HCT116 (cell line): ENCODE measurements at regions not wholly inside any gene's neighbourhood (a gene's known extent, or its start where the extent isn't known, plus 50 kb on each side); places are given as distances from the start of the nearest gene placed in this dataset.

Experiments
- ATAC-seq: fragments of 200-7000 bp; cut with Tn5 transposase; 2 replicates; pipeline ENCODE4 v1.9.1; 2020; ENCODE audit warnings: mild to moderate bottlenecking, moderate library complexity
- BruUV-seq: library from RNA; stranded (reverse); fragments of 400-500 nt; replicated peaks from 2 replicates; lab custom pipeline; 2021; lab: Mats Ljungman, UMichigan
- CTCF ChIA-PET: fragments of 300-600 bp; sonication (Branson Sonifier 250); formaldehyde crosslinking; loops from one replicate; lab custom pipeline; 2021; ENCODE audit warnings: antibody characterized with exemption; lab: Charles Lee
- POLR2A ChIA-PET: fragments of 300-600, 350-600 bp; sonication (Branson Sonifier 250); formaldehyde crosslinking; loops from one replicate; lab custom pipeline; 2021; ENCODE audit warnings: antibody characterized with exemption; lab: Charles Lee
- RAD21 ChIA-PET, 2 experiments: fragments of 300-600 bp; sonication (Branson Sonifier 250); formaldehyde crosslinking; loops; one replicate each; lab custom pipeline; 2023; ENCODE audit warnings: low total read pairs in 2 of 2; ENCODE audit not compliant: uncharacterized antibody in 2 of 2, unreplicated experiment in 2 of 2, low non-redundant PET in 1 of 2; lab: Charles Lee
- DNase-seq: peaks from one replicate; pipeline ENCODE4 v3.0.0-alpha.2; 2010; ENCODE audit warnings: low read depth, low spot score
- H2AFZ ChIP-seq: fragments of 200-600 bp; shearing (Covaris generic), sonication (generic); 2 replicates; pipeline ENCODE4 v1.6.1; 2017; ENCODE audit warnings: low read depth, mixed run types, mixed read lengths, antibody characterized with exemption, low read length; ENCODE audit not compliant: poor library complexity, severe bottlenecking
- H3K27ac ChIP-seq: 2 replicates; pipeline ENCODE4 v1.5.1; 2012; ENCODE audit warnings: low read depth, low read length
- H3K27me3 ChIP-seq: fragments of 200-600 bp; sonication (generic); 2 replicates; pipeline ENCODE4 v1.6.1; 2016; ENCODE audit warnings: mixed run types, low read length, mixed read lengths; ENCODE audit not compliant: insufficient read depth
- H3K36me3 ChIP-seq, 2 experiments: fragments of 200-500 bp in 1 of 2; fragments of 200-600 bp in 1 of 2; sonication (Bioruptor generic) in 1 of 2; sonication (generic) in 1 of 2; 2 replicates each; pipeline versions ENCODE4 v1.5.1 to v1.6.1; 2014 to 2016; ENCODE audit warnings: low read length in 2 of 2, inconsistent platforms in 1 of 2, mixed read lengths in 1 of 2, mixed run types in 1 of 2; ENCODE audit not compliant: insufficient read depth in 2 of 2, control insufficient read depth in 1 of 2
- H3K4me1 ChIP-seq, 2 experiments: fragments of 200-600 bp in 1 of 2; sonication (generic) in 1 of 2; 2 replicates each; pipeline versions ENCODE4 v1.5.1 to v1.6.1; 2012 to 2017; ENCODE audit warnings: low read length in 2 of 2, inconsistent platforms in 1 of 2, mild to moderate bottlenecking in 1 of 2, mixed read lengths in 1 of 2, mixed run types in 1 of 2, moderate library complexity in 1 of 2; ENCODE audit not compliant: insufficient read depth in 2 of 2, control insufficient read depth in 1 of 2
- H3K4me2 ChIP-seq: fragments of 200-600 bp; sonication (generic); 2 replicates; pipeline ENCODE4 v1.6.1; 2017; ENCODE audit warnings: mixed run types, low read length, mixed read lengths
- H3K4me3 ChIP-seq, 2 experiments: fragments of 200-600 bp in 1 of 2; sonication (generic) in 1 of 2; replicated peaks in 1 of 2; 2 replicates each; pipeline ENCODE4 v1.5.1; 2011 to 2016; ENCODE audit warnings: low read length in 2 of 2, control low read depth in 1 of 2, low read depth in 1 of 2, mild to moderate bottlenecking in 1 of 2, mixed read lengths in 1 of 2, mixed run types in 1 of 2
- H3K79me2 ChIP-seq: fragments of 200-600 bp; sonication (generic); 2 replicates; pipeline ENCODE4 v1.6.1; 2017; ENCODE audit warnings: mild to moderate bottlenecking, mixed run types, low read length, moderate library complexity, mixed read lengths; ENCODE audit not compliant: insufficient read depth
- H3K9ac ChIP-seq: fragments of 200-600 bp; sonication (generic); 2 replicates; pipeline ENCODE4 v1.6.1; 2016; ENCODE audit warnings: low read length, mixed read lengths
- H3K9me2 ChIP-seq: fragments of 200-600 bp; sonication (generic), shearing (Covaris generic); 2 replicates; pipeline ENCODE4 v1.6.1; 2017; ENCODE audit warnings: mixed run types, mild to moderate bottlenecking, moderate library complexity; ENCODE audit not compliant: insufficient read depth
- H3K9me3 ChIP-seq, 2 experiments: fragments of 200-500 bp in 1 of 2; fragments of 200-600 bp in 1 of 2; sonication (Bioruptor generic) in 1 of 2; sonication (generic) in 1 of 2; 2 replicates each; pipeline ENCODE4 v1.6.1; 2014 to 2017; ENCODE audit warnings: low read length in 2 of 2, mixed read lengths in 2 of 2, inconsistent platforms in 1 of 2, low read depth in 1 of 2, mild to moderate bottlenecking in 1 of 2, mixed run types in 1 of 2, moderate library complexity in 1 of 2; ENCODE audit not compliant: control insufficient read depth in 1 of 2, insufficient read depth in 1 of 2
- H4K20me1 ChIP-seq: fragments of 200-600 bp; sonication (generic), shearing (Covaris generic); 2 replicates; pipeline ENCODE4 v1.6.1; 2017; ENCODE audit warnings: mixed run types, mild to moderate bottlenecking, moderate library complexity; ENCODE audit not compliant: insufficient read depth
- EGR1 ChIP-seq: IDR thresholded peaks from 2 replicates; pipeline ENCODE4 v1.6.1; 2012; ENCODE audit warnings: low read depth
- JUND ChIP-seq: IDR thresholded peaks from 2 replicates; pipeline ENCODE4 v1.6.1; 2012
- POLR2A ChIP-seq: IDR thresholded peaks from 2 replicates; pipeline ENCODE4 v1.7.0; 2011; ENCODE audit warnings: borderline replicate concordance; ENCODE audit not compliant: insufficient read depth, insufficient read length; ENCODE audit errors: extremely low read depth
- SIN3A ChIP-seq: IDR thresholded peaks from 2 replicates; pipeline ENCODE4 v1.6.1; 2012; ENCODE audit warnings: low read depth
- SP1 ChIP-seq: IDR thresholded peaks from 2 replicates; pipeline ENCODE4 v1.6.1; 2012; ENCODE audit warnings: low read depth
- YY1 ChIP-seq: IDR thresholded peaks from 2 replicates; pipeline ENCODE4 v1.6.1; 2011; ENCODE audit warnings: low read length, low read depth, moderate library complexity, mild to moderate bottlenecking; ENCODE audit not compliant: insufficient replicate concordance; ENCODE audit errors: extremely low read depth
- ZFX ChIP-seq: fragments of 450-650 bp; IDR thresholded peaks from 2 replicates; pipeline ENCODE4 v1.6.1; 2017
- intact Hi-C: fragments of 100-400 bp; cut with micrococcal nuclease; formaldehyde crosslinking; loops from 2 replicates; pipeline ENCODE4 v1.10.0; 2022
- TF ChIP-seq, protein P1 (sequence below): IDR thresholded peaks from 2 replicates; pipeline ENCODE4 v1.6.1; 2012; ENCODE audit warnings: low read depth

DNA sequence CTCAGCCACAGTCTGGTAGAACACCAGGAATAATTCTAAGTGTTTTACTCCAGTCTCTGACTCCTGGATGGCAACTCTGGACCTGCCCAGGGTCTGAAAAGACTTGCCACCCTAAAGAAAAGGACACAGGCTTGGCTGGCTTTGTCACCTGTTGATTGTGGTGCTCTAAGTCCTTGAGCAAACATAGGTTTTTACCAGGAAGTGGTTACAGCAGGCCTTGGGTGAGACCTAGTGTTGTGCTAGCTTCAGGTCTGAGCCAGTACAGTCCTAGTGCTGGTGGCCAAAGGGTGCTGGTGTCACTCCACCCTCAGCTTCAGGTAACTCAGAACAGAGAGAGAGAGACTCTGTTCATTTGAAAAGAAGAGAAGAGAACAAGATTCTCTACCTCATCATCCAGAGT is 1239.4 kb upstream of the CRIM1 start:
- TF ChIP-seq, protein P1, sequence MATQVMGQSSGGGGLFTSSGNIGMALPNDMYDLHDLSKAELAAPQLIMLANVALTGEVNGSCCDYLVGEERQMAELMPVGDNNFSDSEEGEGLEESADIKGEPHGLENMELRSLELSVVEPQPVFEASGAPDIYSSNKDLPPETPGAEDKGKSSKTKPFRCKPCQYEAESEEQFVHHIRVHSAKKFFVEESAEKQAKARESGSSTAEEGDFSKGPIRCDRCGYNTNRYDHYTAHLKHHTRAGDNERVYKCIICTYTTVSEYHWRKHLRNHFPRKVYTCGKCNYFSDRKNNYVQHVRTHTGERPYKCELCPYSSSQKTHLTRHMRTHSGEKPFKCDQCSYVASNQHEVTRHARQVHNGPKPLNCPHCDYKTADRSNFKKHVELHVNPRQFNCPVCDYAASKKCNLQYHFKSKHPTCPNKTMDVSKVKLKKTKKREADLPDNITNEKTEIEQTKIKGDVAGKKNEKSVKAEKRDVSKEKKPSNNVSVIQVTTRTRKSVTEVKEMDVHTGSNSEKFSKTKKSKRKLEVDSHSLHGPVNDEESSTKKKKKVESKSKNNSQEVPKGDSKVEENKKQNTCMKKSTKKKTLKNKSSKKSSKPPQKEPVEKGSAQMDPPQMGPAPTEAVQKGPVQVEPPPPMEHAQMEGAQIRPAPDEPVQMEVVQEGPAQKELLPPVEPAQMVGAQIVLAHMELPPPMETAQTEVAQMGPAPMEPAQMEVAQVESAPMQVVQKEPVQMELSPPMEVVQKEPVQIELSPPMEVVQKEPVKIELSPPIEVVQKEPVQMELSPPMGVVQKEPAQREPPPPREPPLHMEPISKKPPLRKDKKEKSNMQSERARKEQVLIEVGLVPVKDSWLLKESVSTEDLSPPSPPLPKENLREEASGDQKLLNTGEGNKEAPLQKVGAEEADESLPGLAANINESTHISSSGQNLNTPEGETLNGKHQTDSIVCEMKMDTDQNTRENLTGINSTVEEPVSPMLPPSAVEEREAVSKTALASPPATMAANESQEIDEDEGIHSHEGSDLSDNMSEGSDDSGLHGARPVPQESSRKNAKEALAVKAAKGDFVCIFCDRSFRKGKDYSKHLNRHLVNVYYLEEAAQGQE: no peak
- TF ChIP-seq EGR1: no peak
- TF ChIP-seq SP1: no peak
- TF ChIP-seq YY1: no peak
- TF ChIP-seq JUND: no peak
- Histone ChIP-seq H3K36me3 (no peaks in the 10 kb centered on the region), H3K9ac (no peak overlapping the region), H3K27me3 (no peaks in the 10 kb centered on the region), H3K4me1 (no peaks in the 10 kb centered on the region), H3K27ac (no peak overlapping the region), H3K79me2 (no peaks in the 10 kb centered on the region), H3K4me3 (no peak overlapping the region), H3K9me2 (no peaks in the 10 kb centered on the region), H4K20me1 (no peaks in the 10 kb centered on the region), H2AFZ (no peak overlapping the region), H3K9me3 (peaks cover 6 to 10% of the 10 kb centered on the region in 2 experiments; a peak in 2 of 4 replicates), H3K4me2 (no peak overlapping the region)
- CTCF ChIA-PET: no interaction called here
- DNase-seq (no peak), ATAC-seq (no peak)
- POLR2A ChIA-PET: no interaction called here
- RAD21 ChIA-PET: no interaction called here
- intact Hi-C loops: no loop called here
- no TSS peak for BruUV-seq

DNA sequence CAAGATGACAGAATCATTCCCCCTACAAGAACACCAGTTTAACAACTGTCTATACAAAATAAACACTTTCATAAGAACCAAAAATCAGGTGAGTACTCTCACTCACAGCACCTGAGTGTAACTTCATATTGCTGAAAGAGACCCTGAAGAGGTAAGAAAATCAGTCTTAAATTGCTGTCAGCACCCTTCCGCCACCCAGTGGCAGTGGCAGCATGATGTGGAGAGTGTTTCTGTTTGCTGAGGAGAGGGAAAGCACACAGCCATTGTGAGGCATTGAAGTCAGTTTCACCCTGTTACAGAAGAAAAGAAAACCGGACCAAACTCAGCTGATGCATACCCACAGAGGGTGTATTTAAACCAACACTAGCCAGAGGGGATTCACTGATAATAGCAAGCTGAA is 1240.8 kb upstream of the CRIM1 start:
- H3K4me2 ChIP-seq: no peak overlapping the region
- no peak overlapping the region for H3K4me3 ChIP-seq
- ATAC-seq (no peak), DNase-seq (no peak)
- H3K4me1 ChIP-seq: no peaks in the 10 kb centered on the region
- no peak overlapping the region for H2AFZ ChIP-seq
- no peak overlapping the region for H3K9ac ChIP-seq
- H3K27me3 ChIP-seq: no peaks in the 10 kb centered on the region
- H3K79me2 ChIP-seq: no peaks in the 10 kb centered on the region
- no peaks in the 10 kb centered on the region for H3K9me2 ChIP-seq
- no peaks in the 10 kb centered on the region for H3K36me3 ChIP-seq
- no TSS peak for BruUV-seq
- intact Hi-C loops: no loop called here
- no peak overlapping the region for H3K27ac ChIP-seq
- no peak for TF ChIP-seq EGR1
- TF ChIP-seq, protein P1: no peak
- TF ChIP-seq ZFX: no peak
- TF ChIP-seq SIN3A: no peak
- no peak for TF ChIP-seq POLR2A
- TF ChIP-seq, all 23 proteins: peak for 0
- RAD21 ChIA-PET: no interaction called here
- CTCF ChIA-PET: no interaction called here
- Histone ChIP-seq H3K9me3 (peaks cover 5 to 10% of the 10 kb centered on the region in 2 experiments; a peak in 2 of 4 replicates), H4K20me1 (no peaks in the 10 kb centered on the region)
- POLR2A ChIA-PET: no interaction called here
